ENCODE measurements at regions not wholly inside any gene's neighbourhood (a gene's known extent, or its start where the extent isn't known, plus 50 kb on each side); places are given as distances from the start of the nearest gene placed in this dataset.

DNA sequence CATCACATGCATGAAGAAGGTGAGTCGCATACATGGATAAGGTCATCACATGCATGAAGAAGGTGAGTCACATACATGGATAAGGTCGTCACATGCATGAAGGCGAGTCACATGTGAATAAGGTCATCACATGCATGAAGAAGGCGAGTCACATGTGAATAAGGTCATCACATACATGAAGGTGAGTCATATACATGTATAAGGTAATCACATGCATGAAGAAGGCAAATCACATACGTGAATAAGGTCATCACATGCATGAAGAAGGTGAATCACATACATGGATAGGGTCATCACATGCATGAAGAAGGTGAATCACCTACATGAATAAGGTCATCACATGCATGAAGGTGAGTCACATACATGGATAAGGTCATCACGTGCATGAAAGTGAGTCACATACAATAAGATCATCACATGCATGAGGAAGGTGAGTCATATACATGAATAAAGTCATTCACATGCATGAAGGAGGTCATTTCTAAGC, 105.1 kb upstream of the SDK2 start:
- TF ChIP-seq, protein P1, sequence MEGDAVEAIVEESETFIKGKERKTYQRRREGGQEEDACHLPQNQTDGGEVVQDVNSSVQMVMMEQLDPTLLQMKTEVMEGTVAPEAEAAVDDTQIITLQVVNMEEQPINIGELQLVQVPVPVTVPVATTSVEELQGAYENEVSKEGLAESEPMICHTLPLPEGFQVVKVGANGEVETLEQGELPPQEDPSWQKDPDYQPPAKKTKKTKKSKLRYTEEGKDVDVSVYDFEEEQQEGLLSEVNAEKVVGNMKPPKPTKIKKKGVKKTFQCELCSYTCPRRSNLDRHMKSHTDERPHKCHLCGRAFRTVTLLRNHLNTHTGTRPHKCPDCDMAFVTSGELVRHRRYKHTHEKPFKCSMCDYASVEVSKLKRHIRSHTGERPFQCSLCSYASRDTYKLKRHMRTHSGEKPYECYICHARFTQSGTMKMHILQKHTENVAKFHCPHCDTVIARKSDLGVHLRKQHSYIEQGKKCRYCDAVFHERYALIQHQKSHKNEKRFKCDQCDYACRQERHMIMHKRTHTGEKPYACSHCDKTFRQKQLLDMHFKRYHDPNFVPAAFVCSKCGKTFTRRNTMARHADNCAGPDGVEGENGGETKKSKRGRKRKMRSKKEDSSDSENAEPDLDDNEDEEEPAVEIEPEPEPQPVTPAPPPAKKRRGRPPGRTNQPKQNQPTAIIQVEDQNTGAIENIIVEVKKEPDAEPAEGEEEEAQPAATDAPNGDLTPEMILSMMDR (IDR thresholded peaks at IDR 0.05) = no peak
- no peak for TF ChIP-seq POLR2A (IDR thresholded peaks at IDR 0.05)
